OCI-LY7 (cell line): ENCODE measurements at regions not wholly inside any gene's neighbourhood (a gene's known extent, or its start where the extent isn't known, plus 50 kb on each side); places are given as distances from the start of the nearest gene placed in this dataset.

ENCODE experiments used
- BruUV-seq: library from RNA; stranded (reverse); fragments of 400-500 nt; replicated peaks from 2 replicates; lab custom pipeline; 2021; lab: Mats Ljungman, UMichigan
- CTCF ChIA-PET: fragments of 300-600 bp; sonication (Branson Sonifier 250); formaldehyde crosslinking; loops from one replicate; lab custom pipeline; 2022; ENCODE audit warnings: antibody characterized with exemption; ENCODE audit not compliant: unreplicated experiment; lab: Charles Lee
- POLR2A ChIA-PET: fragments of 300-600 bp; sonication (Branson Sonifier 250); formaldehyde crosslinking; loops from one replicate; lab custom pipeline; 2022; ENCODE audit warnings: antibody characterized with exemption; lab: Charles Lee
- DNase-seq: peaks from one replicate; pipeline ENCODE4 v3.0.0-alpha.2; 2015; ENCODE audit warnings: low spot score
- H2AFZ ChIP-seq: fragments of 200-600 bp; sonication (generic), shearing (Covaris generic); 2 replicates; pipeline ENCODE4 v1.6.1; 2014; ENCODE audit warnings: mild to moderate bottlenecking, antibody characterized with exemption, low read length, moderate library complexity
- H3K27ac ChIP-seq: fragments of 200-600 bp; sonication (generic); 2 replicates; pipeline ENCODE4 v1.5.1; 2014; ENCODE audit warnings: mixed run types, low read depth, mild to moderate bottlenecking, moderate library complexity, low read length, inconsistent platforms; ENCODE audit not compliant: poor library complexity, severe bottlenecking
- H3K36me3 ChIP-seq: fragments of 200-600 bp; sonication (generic); 2 replicates; pipeline ENCODE4 v1.6.1; 2014; ENCODE audit warnings: mild to moderate bottlenecking, antibody characterized with exemption, low read length, moderate library complexity, mixed read lengths; ENCODE audit not compliant: insufficient read depth
- H3K4me1 ChIP-seq: fragments of 200-600 bp; sonication (generic); 2 replicates; pipeline ENCODE4 v1.5.1; 2014; ENCODE audit warnings: mild to moderate bottlenecking, low read length; ENCODE audit not compliant: insufficient read depth, poor library complexity, severe bottlenecking
- H3K4me2 ChIP-seq: fragments of 200-600 bp; sonication (generic); 2 replicates; pipeline ENCODE4 v1.6.1; 2014; ENCODE audit warnings: mild to moderate bottlenecking, low read length
- H3K4me3 ChIP-seq: fragments of 200-600 bp; sonication (generic); 2 replicates; pipeline ENCODE4 v1.5.1; 2014; ENCODE audit warnings: mild to moderate bottlenecking, low read depth, low read length; ENCODE audit not compliant: poor library complexity, severe bottlenecking
- H3K79me2 ChIP-seq: fragments of 200-600 bp; sonication (generic); 2 replicates; pipeline ENCODE4 v1.6.1; 2016; ENCODE audit warnings: low read depth, mild to moderate bottlenecking, low read length, moderate library complexity, mixed read lengths; ENCODE audit not compliant: insufficient read depth
- H3K9me2 ChIP-seq: fragments of 200-600 bp; sonication (generic); 2 replicates; pipeline ENCODE4 v1.6.1; 2016; ENCODE audit warnings: mild to moderate bottlenecking, low read length, mixed read lengths; ENCODE audit not compliant: insufficient read depth
- H3K9me3 ChIP-seq: fragments of 200-600 bp; sonication (generic); 2 replicates; pipeline ENCODE4 v1.6.1; 2014; ENCODE audit warnings: mild to moderate bottlenecking, mixed run types, low read length, mixed read lengths
- H4K20me1 ChIP-seq: fragments of 200-600 bp; sonication (generic); 2 replicates; pipeline ENCODE4 v1.6.1; 2014; ENCODE audit warnings: mild to moderate bottlenecking, antibody characterized with exemption, low read length, moderate library complexity, mixed read lengths; ENCODE audit not compliant: insufficient read depth
- CTCF ChIP-seq: fragments of 200-600 bp; sonication (generic); conservative IDR thresholded peaks from 2 replicates; pipeline ENCODE4 v1.5.1; 2014; ENCODE audit warnings: mild to moderate bottlenecking, antibody characterized with exemption, low read length, moderate library complexity, mixed read lengths
- EZH2phosphoT487 ChIP-seq: fragments of 200-600 bp; sonication (generic); IDR thresholded peaks from 2 replicates; pipeline ENCODE4 v1.6.1; 2018; ENCODE audit warnings: low read depth, borderline replicate concordance, mild to moderate bottlenecking, mixed run types, antibody characterized with exemption, low read length, moderate library complexity, mixed read lengths
- intact Hi-C: fragments of 100-400 bp; cut with micrococcal nuclease; formaldehyde crosslinking; loops from one replicate; pipeline ENCODE4 v1.10.0; 2022; ENCODE audit not compliant: unreplicated experiment

GRCh38 chr6:41489120-41489851 is 56.9 kb upstream of the FOXP4 start:
- no peak overlapping the region for H3K4me2 ChIP-seq
- DNase-seq, result no peak
- TF ChIP-seq EZH2phosphoT487 (no peak), CTCF (no peak)
- intact Hi-C loops, result no loop called here
- no peak overlapping the region for H3K27ac ChIP-seq
- H3K79me2 ChIP-seq, result no peaks in the 10 kb centered on the region
- no peaks in the 10 kb centered on the region for H3K9me3 ChIP-seq
- POLR2A ChIA-PET, result no interaction called here
- no peak overlapping the region for H3K4me3 ChIP-seq
- H2AFZ ChIP-seq, result no peak overlapping the region
- no TSS peak for BruUV-seq
- no peaks in the 10 kb centered on the region for H3K36me3 ChIP-seq
- H4K20me1 ChIP-seq, result no peaks in the 10 kb centered on the region
- H3K4me1 ChIP-seq, result no peaks in the 10 kb centered on the region
- CTCF ChIA-PET, result no interaction called here
- no peaks in the 10 kb centered on the region for H3K9me2 ChIP-seq

GRCh38 chr6:41492261-41492891 is 53.8 kb upstream of the FOXP4 start:
- Histone ChIP-seq H3K36me3 (no peaks in the 10 kb centered on the region), H3K9me3 (no peaks in the 10 kb centered on the region), H3K4me3 (no peak overlapping the region), H2AFZ (no peak overlapping the region), H3K4me1 (no peaks in the 10 kb centered on the region), H3K79me2 (no peaks in the 10 kb centered on the region), H3K4me2 (no peak overlapping the region), H4K20me1 (no peaks in the 10 kb centered on the region), H3K27ac (no peak overlapping the region), H3K9me2 (no peaks in the 10 kb centered on the region)
- no peak for DNase-seq
- CTCF ChIA-PET, result no interaction called here
- intact Hi-C loops, result no loop called here
- no peak for TF ChIP-seq EZH2phosphoT487
- no TSS peak for BruUV-seq
- POLR2A ChIA-PET, result no interaction called here

GRCh38 chr6:41494212-41495110 is 51.7 kb upstream of the FOXP4 start:
- no peak overlapping the region for H2AFZ ChIP-seq
- H3K36me3 ChIP-seq, result no peaks in the 10 kb centered on the region
- POLR2A ChIA-PET, result no interaction called here
- H3K4me2 ChIP-seq, result no peak overlapping the region
- CTCF ChIA-PET, result no interaction called here
- TF ChIP-seq EZH2phosphoT487 (no peak), CTCF (no peak)
- no peaks in the 10 kb centered on the region for H3K9me2 ChIP-seq
- DNase-seq, result no peak
- intact Hi-C loops, result no loop called here
- H3K27ac ChIP-seq, result no peak overlapping the region
- no peaks in the 10 kb centered on the region for H3K79me2 ChIP-seq
- no peak overlapping the region for H3K4me3 ChIP-seq
- H3K9me3 ChIP-seq, result no peaks in the 10 kb centered on the region
- H3K4me1 ChIP-seq, result no peaks in the 10 kb centered on the region
- H4K20me1 ChIP-seq, result no peaks in the 10 kb centered on the region
- BruUV-seq, result no TSS peak
